SK-N-SH (cell line): ENCODE measurements at regions not wholly inside any gene's neighbourhood (a gene's known extent, or its start where the extent isn't known, plus 50 kb on each side); places are given as distances from the start of the nearest gene placed in this dataset.

Source experiments
- CTCF ChIA-PET: fragments of 300-600, 350-600 bp; formaldehyde crosslinking; extraction: SDS; loops from one replicate; lab custom pipeline; 2021; lab: Yijun Ruan, JAX
- POLR2A ChIA-PET: fragments of 350-600 bp; sonication (Branson Sonifier 250); formaldehyde crosslinking; extraction: SDS; loops from one replicate; lab custom pipeline; 2020; ENCODE audit warnings: antibody characterized with exemption, inconsistent platforms; lab: Yijun Ruan, JAX
- DNase-seq: peaks from one replicate; pipeline ENCODE4 v3.0.0; 2012
- H2AFZ ChIP-seq: fragments of 200-600 bp; sonication (generic); 2 replicates; pipeline ENCODE4 v1.8.1; 2016; ENCODE audit warnings: antibody characterized with exemption, mild to moderate bottlenecking, low read depth
- H3F3A ChIP-seq: fragments of 200-600 bp; sonication (generic); replicated peaks from 2 replicates; pipeline ENCODE3; 2016; ENCODE audit warnings: antibody characterized with exemption, mild to moderate bottlenecking; ENCODE audit not compliant: insufficient read depth
- H3K27ac ChIP-seq, 2 experiments: fragments of 200-500 bp in 1 of 2; fragments of 200-600 bp in 1 of 2; sonication (Bioruptor generic) in 1 of 2; sonication (generic), shearing (Covaris generic) in 1 of 2; 2 replicates each; pipeline versions ENCODE4 v1.5.1 to v1.6.1; 2014 to 2016; ENCODE audit warnings: low read depth in 2 of 2, inconsistent platforms in 1 of 2, low read length in 1 of 2, mild to moderate bottlenecking in 1 of 2, mixed read lengths in 1 of 2
- H3K27me3 ChIP-seq: fragments of 200-600 bp; sonication (generic), shearing (Covaris generic); 2 replicates; pipeline ENCODE4 v1.6.1; 2016; ENCODE audit warnings: mixed run types; ENCODE audit not compliant: insufficient read depth
- H3K36me3 ChIP-seq, 2 experiments: fragments of 200-500 bp in 1 of 2; fragments of 200-600 bp in 1 of 2; sonication (Bioruptor generic) in 1 of 2; sonication (generic) in 1 of 2; replicated peaks in 1 of 2; 2 replicates each; pipeline versions ENCODE3 to v1.5.1; 2014 to 2016; ENCODE audit warnings: low read length in 1 of 2, mild to moderate bottlenecking in 1 of 2; ENCODE audit not compliant: insufficient read depth in 2 of 2, control insufficient read depth in 1 of 2
- H3K4me1 ChIP-seq, 2 experiments: fragments of 200-500 bp in 1 of 2; fragments of 200-600 bp in 1 of 2; sonication (Bioruptor generic) in 1 of 2; sonication (generic), shearing (Covaris generic) in 1 of 2; 2 replicates each; pipeline versions ENCODE4 v1.5.1 to v1.6.1; 2014 to 2016; ENCODE audit warnings: low read depth in 1 of 2, low read length in 1 of 2, mixed run types in 1 of 2; ENCODE audit not compliant: insufficient read depth in 2 of 2, control insufficient read depth in 1 of 2
- H3K4me2 ChIP-seq: fragments of 200-600 bp; sonication (generic), shearing (Covaris generic); 2 replicates; pipeline ENCODE4 v1.6.1; 2017; ENCODE audit warnings: mixed run types
- H3K4me3 ChIP-seq, 2 experiments: fragments of 200-500 bp in 1 of 2; fragments of 200-600 bp in 1 of 2; sonication (Bioruptor generic) in 1 of 2; sonication (generic), shearing (Covaris generic) in 1 of 2; 2 replicates each; pipeline versions ENCODE4 v1.5.1 to v1.8.1; 2014 to 2016; ENCODE audit warnings: low read depth in 2 of 2, inconsistent platforms in 1 of 2, low read length in 1 of 2, mild to moderate bottlenecking in 1 of 2, mixed read lengths in 1 of 2, moderate library complexity in 1 of 2
- H3K79me2 ChIP-seq: fragments of 200-600 bp; sonication (generic); 2 replicates; pipeline ENCODE4 v1.8.1; 2017; ENCODE audit warnings: mild to moderate bottlenecking; ENCODE audit not compliant: insufficient read depth
- H3K9ac ChIP-seq: fragments of 200-600 bp; sonication (generic); 2 replicates; pipeline ENCODE4 v1.6.1; 2017; ENCODE audit warnings: mixed run types
- H3K9me2 ChIP-seq: fragments of 200-600 bp; sonication (generic); 2 replicates; pipeline ENCODE4 v1.6.1; 2017; ENCODE audit warnings: mixed run types
- H3K9me3 ChIP-seq: fragments of 200-600 bp; sonication (generic); 2 replicates; pipeline ENCODE4 v1.6.1; 2017; ENCODE audit warnings: mixed run types, mild to moderate bottlenecking, moderate library complexity
- H4K20me1 ChIP-seq: fragments of 200-600 bp; sonication (generic); 2 replicates; pipeline ENCODE4 v1.6.1; 2017; ENCODE audit warnings: mild to moderate bottlenecking, mixed run types; ENCODE audit not compliant: insufficient read depth
- CHD2 ChIP-seq: fragments of 150-350 bp; IDR thresholded peaks from 2 replicates; pipeline ENCODE4 v1.6.1; 2018; ENCODE audit warnings: low read length; ENCODE audit not compliant: partially characterized antibody
- CTCF ChIP-seq: fragments of 200-600 bp; sonication (generic); IDR thresholded peaks from 2 replicates; pipeline ENCODE4 v1.6.1; 2017; ENCODE audit warnings: antibody characterized with exemption, mild to moderate bottlenecking, moderate library complexity
- EP300 ChIP-seq, 2 experiments: IDR thresholded peaks; 2 replicates each; pipeline versions ENCODE4 v1.4.0 to v1.6.1; 2012; ENCODE audit warnings: borderline replicate concordance in 1 of 2, low read depth in 1 of 2, low read length in 1 of 2
- FOSL2 ChIP-seq: IDR thresholded peaks from 2 replicates; pipeline ENCODE4 v1.4.0; 2012; ENCODE audit warnings: low read depth, mild to moderate bottlenecking, moderate library complexity, borderline replicate concordance
- FOXM1 ChIP-seq: IDR thresholded peaks from 2 replicates; pipeline ENCODE4 v1.4.0; 2012; ENCODE audit warnings: low read depth, mild to moderate bottlenecking
- JUND ChIP-seq: IDR thresholded peaks from 2 replicates; pipeline ENCODE4 v1.4.0; 2012
- MEF2A ChIP-seq: IDR thresholded peaks from 2 replicates; pipeline ENCODE4 v1.4.0; 2012; ENCODE audit warnings: low read depth, borderline replicate concordance
- NRF1 ChIP-seq: IDR thresholded peaks from 2 replicates; pipeline ENCODE4 v1.6.1; 2012; ENCODE audit warnings: low read depth, mild to moderate bottlenecking, low read length
- POLR2AphosphoS5 ChIP-seq: IDR thresholded peaks from 2 replicates; pipeline ENCODE4 v1.6.1; 2012; ENCODE audit warnings: low read depth, low read length
- RCOR1 ChIP-seq: fragments of 150-350 bp; IDR thresholded peaks from 2 replicates; pipeline ENCODE4 v1.6.1; 2017; ENCODE audit warnings: antibody characterized with exemption, low read length
- REST ChIP-seq: IDR thresholded peaks from 2 replicates; pipeline ENCODE4 v1.6.1; 2012; ENCODE audit warnings: mild to moderate bottlenecking, low read depth, low read length, moderate library complexity
- TAF1 ChIP-seq: IDR thresholded peaks from 2 replicates; pipeline ENCODE4 v1.6.1; 2012; ENCODE audit warnings: low read depth, mild to moderate bottlenecking, low read length, moderate library complexity, borderline replicate concordance
- TEAD4 ChIP-seq: IDR thresholded peaks from 2 replicates; pipeline ENCODE4 v1.4.0; 2012; ENCODE audit warnings: mild to moderate bottlenecking, borderline replicate concordance; ENCODE audit not compliant: insufficient read depth
- USF1 ChIP-seq: IDR thresholded peaks from 2 replicates; pipeline ENCODE4 v1.4.0; 2012; ENCODE audit warnings: low read depth, borderline replicate concordance
- YY1 ChIP-seq: IDR thresholded peaks from 2 replicates; pipeline ENCODE4 v1.4.0; 2012; ENCODE audit warnings: low read depth, mild to moderate bottlenecking
- ZBTB33 ChIP-seq: IDR thresholded peaks from 2 replicates; pipeline ENCODE4 v1.4.0; 2012; ENCODE audit warnings: low read depth, borderline replicate concordance

GRCh38 chr6:9192405-9192909 is 757.1 kb upstream of the SLC35B3 start (continued):
- TF ChIP-seq REST (no peak), ZBTB33 (no peak)

- no peak for DNase-seq
- Histone ChIP-seq H3K9me2 (no peaks in the 10 kb centered on the region), H3K36me3 (no peaks in the 10 kb centered on the region), H3K79me2 (no peaks in the 10 kb centered on the region), H2AFZ (no peak overlapping the region), H3K27me3 (no peaks in the 10 kb centered on the region), H3K4me3 (no peak overlapping the region), H3K4me2 (no peak overlapping the region)
- ChIA-PET POLR2A (no interaction called here), CTCF (no interaction called here)
- TF ChIP-seq MEF2A (no peak), NRF1 (no peak), TEAD4 (no peak), POLR2AphosphoS5 (no peak), EP300 (IDR thresholded peaks at IDR 0.05; ENCODE audit: borderline replicate concordance in 1 of 2, low read depth in 1 of 2, low read length in 1 of 2) (no peak), RCOR1 (no peak), TAF1 (no peak), FOSL2 (no peak), JUND (no peak), USF1 (no peak), CTCF (no peak), ZBTB33 (no peak), FOXM1 (no peak), CHD2 (no peak), YY1 (no peak)
- TF ChIP-seq, all 33 proteins: peak for 0
- Histone ChIP-seq H4K20me1 (no peaks in the 10 kb centered on the region), H3F3A (no peaks in the 10 kb centered on the region), H3K27ac (no peak overlapping the region), H3K9me3 (no peaks in the 10 kb centered on the region), H3K9ac (no peak overlapping the region), H3K4me1 (no peaks in the 10 kb centered on the region)
Observed at GRCh38 chr6:9186148-9186547, 750.8 kb upstream of the SLC35B3 start.
